ENCODE measurements at regions not wholly inside any gene's neighbourhood (a gene's known extent, or its start where the extent isn't known, plus 50 kb on each side); places are given as distances from the start of the nearest gene placed in this dataset.

DNA sequence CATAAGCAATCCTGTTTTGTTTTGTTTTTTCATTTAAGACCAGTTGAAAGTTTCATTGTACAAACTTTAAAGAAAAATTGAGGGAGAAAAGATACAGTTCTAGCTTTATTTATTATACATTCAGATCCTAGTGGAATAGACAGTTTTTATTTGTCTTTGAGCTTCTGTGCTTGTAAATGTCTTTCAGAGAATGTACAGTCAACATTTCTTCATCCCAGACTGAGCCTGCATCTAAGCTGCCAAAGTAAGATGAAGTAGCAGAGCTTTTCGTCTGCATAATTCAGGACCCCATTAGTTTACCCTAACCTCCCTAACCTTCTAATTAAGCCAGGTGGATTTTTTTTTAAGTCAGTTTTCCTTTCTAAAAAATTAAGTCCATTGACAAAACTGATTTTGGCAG is 516.7 kb upstream of the HTR2A start:
- no peaks in the 10 kb centered on the region for H3K27me3 Mint-ChIP-seq (ENCODE audit: low read depth in 3 of 3)
- no peak overlapping the region for H3K4me3 Mint-ChIP-seq
- H3K4me2 ChIP-seq (replicated peaks; ENCODE audit: extremely low read depth, low read length, poor library complexity, severe bottlenecking) = no peak overlapping the region
- no peaks in the 10 kb centered on the region for H3K9me3 ChIP-seq (replicated peaks in 1 of 2; ENCODE audit: control insufficient read depth in 1 of 2, insufficient read depth in 1 of 2, low read length in 2 of 2)
- H4K20me1 ChIP-seq (ENCODE audit: insufficient read depth, low read length) = no peaks in the 10 kb centered on the region
- H3K4me1 ChIP-seq (ENCODE audit: control insufficient read depth in 1 of 2, insufficient read depth in 2 of 2, low read length in 2 of 2) = no peaks in the 10 kb centered on the region
- H3K9ac ChIP-seq (ENCODE audit: insufficient read depth, low read length, poor library complexity, severe bottlenecking) = no peak overlapping the region
- H3K4me3 ChIP-seq (replicated peaks in 1 of 3; ENCODE audit: low read depth in 2 of 3, low read length in 3 of 3) = no peak overlapping the region
- no peaks in the 10 kb centered on the region for H3K79me2 ChIP-seq (ENCODE audit: insufficient read depth, low read length)
- H3K36me3 ChIP-seq (replicated peaks in 1 of 2; ENCODE audit: control insufficient read depth in 1 of 2, insufficient read depth in 2 of 2, low read length in 2 of 2) = no peaks in the 10 kb centered on the region
- no peak for DNase-seq
- no peaks in the 10 kb centered on the region for H3K4me1 Mint-ChIP-seq
- peaks cover 0 to 4% (median 3%) of the 10 kb centered on the region in 7 donors for H3K9me3 Mint-ChIP-seq
- no peaks in the 10 kb centered on the region for H3K36me3 Mint-ChIP-seq
- no peak overlapping the region for H3K27ac ChIP-seq (ENCODE audit: low read depth in 1 of 2, low read length in 2 of 2)
- no peak overlapping the region for H2AFZ ChIP-seq (ENCODE audit: insufficient read depth, low read depth, low read length, poor library complexity, severe bottlenecking)
- intact Hi-C loops (cut with micrococcal nuclease) = no loop called here
- no peak overlapping the region for H3K27ac Mint-ChIP-seq
- no peaks in the 10 kb centered on the region for H3K27me3 ChIP-seq (ENCODE audit: control insufficient read depth in 2 of 2, insufficient read depth in 2 of 2, low read length in 2 of 2)
- no CpG with 5 or more reads among the region's 1 CpG for WGBS (ENCODE audit: insufficient coverage)
- TF ChIP-seq, protein P1, sequence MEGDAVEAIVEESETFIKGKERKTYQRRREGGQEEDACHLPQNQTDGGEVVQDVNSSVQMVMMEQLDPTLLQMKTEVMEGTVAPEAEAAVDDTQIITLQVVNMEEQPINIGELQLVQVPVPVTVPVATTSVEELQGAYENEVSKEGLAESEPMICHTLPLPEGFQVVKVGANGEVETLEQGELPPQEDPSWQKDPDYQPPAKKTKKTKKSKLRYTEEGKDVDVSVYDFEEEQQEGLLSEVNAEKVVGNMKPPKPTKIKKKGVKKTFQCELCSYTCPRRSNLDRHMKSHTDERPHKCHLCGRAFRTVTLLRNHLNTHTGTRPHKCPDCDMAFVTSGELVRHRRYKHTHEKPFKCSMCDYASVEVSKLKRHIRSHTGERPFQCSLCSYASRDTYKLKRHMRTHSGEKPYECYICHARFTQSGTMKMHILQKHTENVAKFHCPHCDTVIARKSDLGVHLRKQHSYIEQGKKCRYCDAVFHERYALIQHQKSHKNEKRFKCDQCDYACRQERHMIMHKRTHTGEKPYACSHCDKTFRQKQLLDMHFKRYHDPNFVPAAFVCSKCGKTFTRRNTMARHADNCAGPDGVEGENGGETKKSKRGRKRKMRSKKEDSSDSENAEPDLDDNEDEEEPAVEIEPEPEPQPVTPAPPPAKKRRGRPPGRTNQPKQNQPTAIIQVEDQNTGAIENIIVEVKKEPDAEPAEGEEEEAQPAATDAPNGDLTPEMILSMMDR (IDR thresholded peaks at IDR 0.05) = no peak

DNA sequence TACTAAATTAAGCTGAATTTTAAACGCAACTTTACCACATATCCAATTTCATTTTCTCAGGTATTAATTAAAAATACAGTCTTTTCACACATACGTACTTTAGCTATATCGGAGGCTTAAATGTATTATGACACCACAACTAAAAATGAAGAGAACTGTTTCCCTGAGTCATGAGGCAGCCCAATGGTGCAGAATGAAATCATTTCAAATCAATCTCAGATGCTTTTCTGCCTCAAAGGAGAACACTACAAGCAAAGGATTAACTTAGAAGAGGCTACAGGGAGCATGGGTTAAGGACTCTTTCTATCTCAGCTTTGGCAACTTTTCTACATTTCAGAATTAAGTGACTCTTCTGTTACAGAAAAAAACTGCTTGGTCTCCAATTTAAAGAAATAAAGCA is 516.3 kb upstream of the HTR2A start:
- intact Hi-C loops (cut with micrococcal nuclease) = no loop called here
- H3K4me1 ChIP-seq (ENCODE audit: control insufficient read depth in 1 of 2, insufficient read depth in 2 of 2, low read length in 2 of 2) = no peaks in the 10 kb centered on the region
- H3K9ac ChIP-seq (ENCODE audit: insufficient read depth, low read length, poor library complexity, severe bottlenecking) = no peak overlapping the region
- H2AFZ ChIP-seq (ENCODE audit: insufficient read depth, low read depth, low read length, poor library complexity, severe bottlenecking) = no peak overlapping the region
- H3K36me3 Mint-ChIP-seq = no peaks in the 10 kb centered on the region
- H3K4me3 Mint-ChIP-seq = no peak overlapping the region
- no peak overlapping the region for H3K27ac Mint-ChIP-seq
- H3K4me2 ChIP-seq (replicated peaks; ENCODE audit: extremely low read depth, low read length, poor library complexity, severe bottlenecking) = no peak overlapping the region
- TF ChIP-seq, protein P1 (IDR thresholded peaks at IDR 0.05) = no peak
- H3K27ac ChIP-seq (ENCODE audit: low read depth in 1 of 2, low read length in 2 of 2) = no peak overlapping the region
- no peaks in the 10 kb centered on the region for H3K27me3 Mint-ChIP-seq (ENCODE audit: low read depth in 3 of 3)
- no peaks in the 10 kb centered on the region for H3K36me3 ChIP-seq (replicated peaks in 1 of 2; ENCODE audit: control insufficient read depth in 1 of 2, insufficient read depth in 2 of 2, low read length in 2 of 2)
- peaks cover 0 to 4% (median 3%) of the 10 kb centered on the region in 7 donors for H3K9me3 Mint-ChIP-seq
- WGBS (ENCODE audit: insufficient coverage) = no CpG with 5 or more reads among the region's 3 CpGs
- no peaks in the 10 kb centered on the region for H4K20me1 ChIP-seq (ENCODE audit: insufficient read depth, low read length)
- no peaks in the 10 kb centered on the region for H3K9me3 ChIP-seq (replicated peaks in 1 of 2; ENCODE audit: control insufficient read depth in 1 of 2, insufficient read depth in 1 of 2, low read length in 2 of 2)
- H3K79me2 ChIP-seq (ENCODE audit: insufficient read depth, low read length) = no peaks in the 10 kb centered on the region
- H3K27me3 ChIP-seq (ENCODE audit: control insufficient read depth in 2 of 2, insufficient read depth in 2 of 2, low read length in 2 of 2) = no peaks in the 10 kb centered on the region
- H3K4me1 Mint-ChIP-seq = no peaks in the 10 kb centered on the region
- DNase-seq = no peak
- H3K4me3 ChIP-seq (replicated peaks in 1 of 3; ENCODE audit: low read depth in 2 of 3, low read length in 3 of 3) = no peak overlapping the region
